Heart left ventricle (tissue), 13 donors: ENCODE measurements at regions not wholly inside any gene's neighbourhood (a gene's known extent, or its start where the extent isn't known, plus 50 kb on each side); places are given as distances from the start of the nearest gene placed in this dataset.

Source experiments
- POLR2A ChIP-seq, 2 donors: fragments of 450-650 bp; IDR thresholded peaks; one replicate each; pipeline ENCODE4 v1.6.1; 2017; ENCODE audit warnings: antibody characterized with exemption in 2 of 2, mild to moderate bottlenecking in 2 of 2, moderate library complexity in 2 of 2
- TF ChIP-seq, protein P1 (sequence below), 12 donors: fragments of 200-600 bp; sonication (generic) in 4 of 12; IDR thresholded peaks; one replicate each; pipeline versions ENCODE4 v1.5.0 to v1.8.0; 2018 to 2022; ENCODE audit warnings: antibody characterized with exemption in 12 of 12, mild to moderate bottlenecking in 5 of 12
- donor health status: ischemic (EF 13 %, LVEDD 7.1; RV severe dilation, severe dysfunction).
- donor health status: DM: no; HTN: yes; CAD: no.
- donor health status: DM: no; HTN: no; CAD: no.
- donor health status: ischemic (EF 25% LVEDD 6.9; RV normal size, moderate dysfunction).
- donor health status: ischemic (EF 25% LVEDD 5.7; RV mildly dilated, moderate dysfunction).
- donor health status: ischemic (EF 35%, LVEDD 5.7; RV mildly dilated, moderate dysfunction).
- donor health status: nonischemic (EF 11% LVEDD 7.7; RV severe dilation, severe dysfunction).
- donor health status: DM: yes; HTN: yes; CAD: no.
- donor health status: PGD.
- donor health status: ischemic (EF 29% LVEDD 5.4; RV normal size, mild dysfunction).
- donor health status: nonischemic (EF 23%, LVEDD 6.1; RV moderate dilation, normal function).

GRCh38 chr13:40076765-40077362 lies 421.4 kb downstream of the COG6 start:
- no peak for TF ChIP-seq POLR2A (IDR thresholded peaks at IDR 0.05)
- TF ChIP-seq, protein P1, sequence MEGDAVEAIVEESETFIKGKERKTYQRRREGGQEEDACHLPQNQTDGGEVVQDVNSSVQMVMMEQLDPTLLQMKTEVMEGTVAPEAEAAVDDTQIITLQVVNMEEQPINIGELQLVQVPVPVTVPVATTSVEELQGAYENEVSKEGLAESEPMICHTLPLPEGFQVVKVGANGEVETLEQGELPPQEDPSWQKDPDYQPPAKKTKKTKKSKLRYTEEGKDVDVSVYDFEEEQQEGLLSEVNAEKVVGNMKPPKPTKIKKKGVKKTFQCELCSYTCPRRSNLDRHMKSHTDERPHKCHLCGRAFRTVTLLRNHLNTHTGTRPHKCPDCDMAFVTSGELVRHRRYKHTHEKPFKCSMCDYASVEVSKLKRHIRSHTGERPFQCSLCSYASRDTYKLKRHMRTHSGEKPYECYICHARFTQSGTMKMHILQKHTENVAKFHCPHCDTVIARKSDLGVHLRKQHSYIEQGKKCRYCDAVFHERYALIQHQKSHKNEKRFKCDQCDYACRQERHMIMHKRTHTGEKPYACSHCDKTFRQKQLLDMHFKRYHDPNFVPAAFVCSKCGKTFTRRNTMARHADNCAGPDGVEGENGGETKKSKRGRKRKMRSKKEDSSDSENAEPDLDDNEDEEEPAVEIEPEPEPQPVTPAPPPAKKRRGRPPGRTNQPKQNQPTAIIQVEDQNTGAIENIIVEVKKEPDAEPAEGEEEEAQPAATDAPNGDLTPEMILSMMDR (IDR thresholded peaks at IDR 0.05): no peak
